ENCODE measurements at regions not wholly inside any gene's neighbourhood (a gene's known extent, or its start where the extent isn't known, plus 50 kb on each side); places are given as distances from the start of the nearest gene placed in this dataset.
A peak's percentile ranks its signal among the peaks of the same experiment; 100 is the strongest.

- no peak overlapping the region for H2BK12ac ChIP-seq (ENCODE audit: low read depth, low read length)
- TF ChIP-seq BACH1 (IDR thresholded peaks at IDR 0.05; ENCODE audit: low read length) (no peak), SP2 (IDR thresholded peaks at IDR 0.05; ENCODE audit: low read length) (no peak), RAD21 (IDR thresholded peaks at IDR 0.05 in 1 of 2, conservative IDR thresholded peaks at IDR 0.05 in 1 of 2; ENCODE audit: low read depth in 2 of 2, low read length in 2 of 2) (no peak), MAFK (IDR thresholded peaks at IDR 0.05; ENCODE audit: low read depth, low read length) (no peak), FOSL1 (IDR thresholded peaks at IDR 0.05; ENCODE audit: insufficient read depth, low read depth, low read length) (no peak), SIX5 (IDR thresholded peaks at IDR 0.05; ENCODE audit: low read depth, low read length) (no peak), HDAC2 (IDR thresholded peaks at IDR 0.05; ENCODE audit: borderline replicate concordance in 1 of 2, low read depth in 2 of 2, low read length in 2 of 2) (no peak), GTF2F1 (IDR thresholded peaks at IDR 0.05; ENCODE audit: borderline replicate concordance, low read depth, low read length) (no peak), TEAD4 (IDR thresholded peaks at IDR 0.05; ENCODE audit: low read depth, low read length) (no peak), SIRT6 (IDR thresholded peaks at IDR 0.05; ENCODE audit: low read length) (no peak), TAF7 (optimal IDR thresholded peaks at IDR 0.05; ENCODE audit: borderline replicate concordance, low read depth, low read length) (no peak), YY1 (IDR thresholded peaks at IDR 0.05; ENCODE audit: low read depth, low read length) (no peak), EZH2 (IDR thresholded peaks at IDR 0.05; ENCODE audit: low read depth, low read length, severe bottlenecking) (no peak), TBP (IDR thresholded peaks at IDR 0.05; ENCODE audit: low read depth, low read length) (no peak), SUZ12 (IDR thresholded peaks at IDR 0.05; ENCODE audit: low read length) (no peak), BRCA1 (IDR thresholded peaks at IDR 0.05; ENCODE audit: low read depth, low read length) (no peak)
Measured at GRCh38 chr4:163598489-163598888, 104.0 kb downstream of the TMA16 start.

More at GRCh38 chr4:163598489-163598888, 104.0 kb downstream of the TMA16 start:
- Histone ChIP-seq H2BK15ac (ENCODE audit: low read length) (no peak overlapping the region), H3K4ac (replicated peaks; ENCODE audit: insufficient read length, low read depth, low read length) (no peak overlapping the region), H2AFZ (ENCODE audit: low read length) (no peak overlapping the region), H3K23me2 (ENCODE audit: low read depth, low read length) (no peaks in the 10 kb centered on the region), H3K9me3 (ENCODE audit: insufficient read depth in 2 of 2, low read depth in 1 of 2, low read length in 1 of 2) (no peaks in the 10 kb centered on the region), H3K14ac (ENCODE audit: insufficient read length) (no peak overlapping the region), H2BK5ac (ENCODE audit: low read depth, low read length) (no peak overlapping the region), H3K27ac (ENCODE audit: low read depth, low read length) (no peak overlapping the region), H3K36me3 (ENCODE audit: control insufficient read depth in 2 of 4, insufficient read depth in 4 of 4, low read length in 3 of 4) (no peaks in the 10 kb centered on the region), H3K23ac (ENCODE audit: insufficient read length) (no peak overlapping the region), H3K4me3 (ENCODE audit: extremely low read depth in 1 of 4, insufficient read depth in 2 of 4, low read depth in 3 of 4, low read length in 4 of 4) (no peak overlapping the region), H3K9ac (replicated peaks in 1 of 4; ENCODE audit: extremely low read depth in 1 of 4, low read depth in 3 of 4, low read length in 3 of 4) (no peak overlapping the region), H3K4me2 (ENCODE audit: insufficient read depth in 1 of 2, low read depth in 2 of 2, low read length in 2 of 2) (no peak overlapping the region), H3K4me1 (replicated peaks in 1 of 4; ENCODE audit: control insufficient read depth in 3 of 4, insufficient read depth in 4 of 4, low read length in 3 of 4) (peaks cover 0 to 7% (median 0%) of the 10 kb centered on the region in 4 experiments; a peak in 1 of 7 replicates), H4K20me1 (replicated peaks in 1 of 2; ENCODE audit: control insufficient read depth in 1 of 2, insufficient read depth in 2 of 2, low read length in 2 of 2) (no peaks in the 10 kb centered on the region), H2BK120ac (replicated peaks; ENCODE audit: low read depth, low read length) (no peak overlapping the region), H3K79me2 (ENCODE audit: control insufficient read depth in 1 of 2, insufficient read depth in 2 of 2, low read length in 2 of 2) (no peaks in the 10 kb centered on the region), H3K18ac (ENCODE audit: extremely low read depth, low read length) (no peak overlapping the region), H3K79me1 (ENCODE audit: low read depth, low read length) (no peaks in the 10 kb centered on the region), H4K5ac (ENCODE audit: insufficient read length, low read depth, low read length) (no peak overlapping the region), H4K91ac (replicated peaks; ENCODE audit: insufficient read length, low read length) (no peak overlapping the region), H3K27me3 (replicated peaks in 1 of 4; ENCODE audit: control insufficient read depth in 3 of 4, extremely low read depth in 1 of 4, insufficient read depth in 3 of 4, low read length in 3 of 4) (no peaks in the 10 kb centered on the region; a peak in 1 of 7 replicates), H3K56ac (replicated peaks; ENCODE audit: insufficient read length, low read depth, low read length) (no peak overlapping the region), H2AK5ac (ENCODE audit: low read depth, low read length) (no peak overlapping the region), H4K8ac (ENCODE audit: extremely low read depth, insufficient read depth, low read length) (no peak overlapping the region), H2BK20ac (ENCODE audit: low read length) (no peak overlapping the region)
- POLR2A ChIA-PET (ENCODE audit: partially characterized antibody), result no interaction called here
- FAIRE-seq (peak; percentile 66), DNase-seq (ENCODE audit: low read depth in 1 of 2, low spot score in 2 of 2) (no peak)
- 88% methylated on average over 2 of the region's 2 CpGs; no CpG with 5 or more reads in 1 of the 2 experiments for WGBS, 2 experiments (ENCODE audit: extremely low coverage in 1 of 2, insufficient coverage in 1 of 2, insufficient read length in 1 of 2, insufficient replicate concordance in 2 of 2, low coverage in 1 of 2, low lambda C conversion rate in 2 of 2, missing lambda C conversion rate in 1 of 2)
- CTCF ChIA-PET (ENCODE audit: partially characterized antibody), result interaction anchor here (0.6 to 0.8 kb wide), 2 partner anchors 320 to 1511 kb away, joined by 3 to 4 read pairs; no protein-coding TSS in a partner anchor

Data from H1 (cell line).